ENCODE measurements at regions not wholly inside any gene's neighbourhood (a gene's known extent, or its start where the extent isn't known, plus 50 kb on each side); places are given as distances from the start of the nearest gene placed in this dataset.

- Histone ChIP-seq H3K36me3 (ENCODE audit: insufficient read depth, low read length) (no peaks in the 10 kb centered on the region), H3K9me3 (ENCODE audit: low read depth, low read length) (no peaks in the 10 kb centered on the region), H3K9ac (ENCODE audit: insufficient read length) (no peak overlapping the region), H3K4me3 (no peak overlapping the region), H3K27ac (no peak overlapping the region)
- TF ChIP-seq POLR2AphosphoS5 (IDR thresholded peaks at IDR 0.05; ENCODE audit: borderline replicate concordance, low read depth, low read length) (no peak), EZH2 (IDR thresholded peaks at IDR 0.05) (no peak), FOXP2 (optimal IDR thresholded peaks at IDR 0.05; ENCODE audit: control extremely low read depth, extremely low read length, insufficient read depth) (no peak)
- DNase-seq (ENCODE audit: low read depth, low spot score), result no peak
These were observed 176.0 kb upstream of the SLC24A5 start for GRCh38 chr15:47944637-47945288.

- Histone ChIP-seq H3K4me3 (no peak overlapping the region), H3K9me3 (ENCODE audit: low read depth, low read length) (no peaks in the 10 kb centered on the region), H3K36me3 (ENCODE audit: insufficient read depth, low read length) (no peaks in the 10 kb centered on the region), H3K27ac (no peak overlapping the region), H3K9ac (ENCODE audit: insufficient read length) (no peak overlapping the region)
- DNase-seq (ENCODE audit: low read depth, low spot score), result no peak
- no peak for TF ChIP-seq POLR2AphosphoS5 (IDR thresholded peaks at IDR 0.05; ENCODE audit: borderline replicate concordance, low read depth, low read length)
- no peak for TF ChIP-seq FOXP2 (optimal IDR thresholded peaks at IDR 0.05; ENCODE audit: control extremely low read depth, extremely low read length, insufficient read depth)
- TF ChIP-seq EZH2 (IDR thresholded peaks at IDR 0.05), result no peak
These were observed 174.7 kb upstream of the SLC24A5 start for GRCh38 chr15:47945872-47946650.

GRCh38 chr15:47949815-47950214 lies 171.0 kb upstream of the SLC24A5 start:
- TF ChIP-seq POLR2AphosphoS5 (IDR thresholded peaks at IDR 0.05; ENCODE audit: borderline replicate concordance, low read depth, low read length), result no peak
- peak; percentile 62 for TF ChIP-seq FOXP2 (optimal IDR thresholded peaks at IDR 0.05; ENCODE audit: control extremely low read depth, extremely low read length, insufficient read depth)

GRCh38 chr15:47950447-47950846 lies 170.3 kb upstream of the SLC24A5 start:
- TF ChIP-seq FOXP2 (optimal IDR thresholded peaks at IDR 0.05; ENCODE audit: control extremely low read depth, extremely low read length, insufficient read depth) (no peak), POLR2AphosphoS5 (IDR thresholded peaks at IDR 0.05; ENCODE audit: borderline replicate concordance, low read depth, low read length) (no peak), EZH2 (IDR thresholded peaks at IDR 0.05) (no peak)
- no peak overlapping the region for H3K27ac ChIP-seq

More at GRCh38 chr15:47949815-47950214, 171.0 kb upstream of the SLC24A5 start:
- DNase-seq (ENCODE audit: low read depth, low spot score), result peak; percentile 47
- no peak overlapping the region for H3K27ac ChIP-seq
- H3K4me3 ChIP-seq, result peak overlapping the region; percentile 37; the same call in 1 of the 2 replicates
- no peak overlapping the region for H3K9ac ChIP-seq (ENCODE audit: insufficient read length)
- no peaks in the 10 kb centered on the region for H3K9me3 ChIP-seq (ENCODE audit: low read depth, low read length)
- H3K36me3 ChIP-seq (ENCODE audit: insufficient read depth, low read length), result no peaks in the 10 kb centered on the region

GRCh38 chr15:47951781-47952180 lies 169.0 kb upstream of the SLC24A5 start:
- DNase-seq (ENCODE audit: low read depth, low spot score), result no peak
- Histone ChIP-seq H3K9me3 (ENCODE audit: low read depth, low read length) (no peaks in the 10 kb centered on the region), H3K4me3 (no peak overlapping the region), H3K36me3 (ENCODE audit: insufficient read depth, low read length) (no peaks in the 10 kb centered on the region), H3K27ac (no peak overlapping the region), H3K9ac (ENCODE audit: insufficient read length) (no peak overlapping the region)
- TF ChIP-seq EZH2 (IDR thresholded peaks at IDR 0.05), result no peak
- no peak for TF ChIP-seq POLR2AphosphoS5 (IDR thresholded peaks at IDR 0.05; ENCODE audit: borderline replicate concordance, low read depth, low read length)
- no peak for TF ChIP-seq FOXP2 (optimal IDR thresholded peaks at IDR 0.05; ENCODE audit: control extremely low read depth, extremely low read length, insufficient read depth)

More at GRCh38 chr15:47950447-47950846, 170.3 kb upstream of the SLC24A5 start:
- H3K36me3 ChIP-seq (ENCODE audit: insufficient read depth, low read length), result no peaks in the 10 kb centered on the region
- H3K9ac ChIP-seq (ENCODE audit: insufficient read length), result no peak overlapping the region
- no peak for DNase-seq (ENCODE audit: low read depth, low spot score)
- H3K9me3 ChIP-seq (ENCODE audit: low read depth, low read length), result no peaks in the 10 kb centered on the region
- no peak overlapping the region for H3K4me3 ChIP-seq

GRCh38 chr15:47954196-47954595 lies 166.6 kb upstream of the SLC24A5 start:
- TF ChIP-seq FOXP2 (optimal IDR thresholded peaks at IDR 0.05; ENCODE audit: control extremely low read depth, extremely low read length, insufficient read depth) (no peak), POLR2AphosphoS5 (IDR thresholded peaks at IDR 0.05; ENCODE audit: borderline replicate concordance, low read depth, low read length) (no peak)
- H3K9me3 ChIP-seq (ENCODE audit: low read depth, low read length), result no peaks in the 10 kb centered on the region
- no peak overlapping the region for H3K4me3 ChIP-seq
- no peak overlapping the region for H3K9ac ChIP-seq (ENCODE audit: insufficient read length)
- H3K27ac ChIP-seq, result no peak overlapping the region
- no peak for DNase-seq (ENCODE audit: low read depth, low spot score)
- no peaks in the 10 kb centered on the region for H3K36me3 ChIP-seq (ENCODE audit: insufficient read depth, low read length)

GRCh38 chr15:47955021-47955420 lies 165.8 kb upstream of the SLC24A5 start:
- Histone ChIP-seq H3K4me3 (no peak overlapping the region), H3K36me3 (ENCODE audit: insufficient read depth, low read length) (no peaks in the 10 kb centered on the region), H3K9ac (ENCODE audit: insufficient read length) (no peak overlapping the region), H3K27ac (no peak overlapping the region), H3K9me3 (ENCODE audit: low read depth, low read length) (no peaks in the 10 kb centered on the region)
- TF ChIP-seq POLR2AphosphoS5 (IDR thresholded peaks at IDR 0.05; ENCODE audit: borderline replicate concordance, low read depth, low read length), result no peak
- DNase-seq (ENCODE audit: low read depth, low spot score), result no peak

- no peak overlapping the region for H3K9ac ChIP-seq (ENCODE audit: insufficient read length)
- no peak for TF ChIP-seq POLR2AphosphoS5 (IDR thresholded peaks at IDR 0.05; ENCODE audit: borderline replicate concordance, low read depth, low read length)
- no peak for TF ChIP-seq EZH2 (IDR thresholded peaks at IDR 0.05)
- TF ChIP-seq FOXP2 (optimal IDR thresholded peaks at IDR 0.05; ENCODE audit: control extremely low read depth, extremely low read length, insufficient read depth), result no peak
- DNase-seq (ENCODE audit: low read depth, low spot score), result no peak
- no peaks in the 10 kb centered on the region for H3K9me3 ChIP-seq (ENCODE audit: low read depth, low read length)
- no peaks in the 10 kb centered on the region for H3K36me3 ChIP-seq (ENCODE audit: insufficient read depth, low read length)
- no peak overlapping the region for H3K27ac ChIP-seq
- H3K4me3 ChIP-seq, result no peak overlapping the region
These were observed 161.0 kb upstream of the SLC24A5 start for GRCh38 chr15:47959617-47960413.
